GOT3 (cell line): ENCODE measurements at regions not wholly inside any gene's neighbourhood (a gene's known extent, or its start where the extent isn't known, plus 50 kb on each side); places are given as distances from the start of the nearest gene placed in this dataset.
"Not testable (repeated sequence)": the region's sequence is repeated elsewhere in the genome, so short reads cannot be mapped to it uniquely, and the experiment has no call there.

Source experiments
- DNase-seq: peaks from one replicate; lab custom pipeline; 2025; ENCODE audit warnings: mixed read lengths; lab: John Stamatoyannopoulos, UW

- DNase-seq: no peak
Observed at GRCh38 chr20:40856653-40857052, 167.6 kb upstream of the MAFB start.

- no peak for DNase-seq
Observed at GRCh38 chr20:40860487-40860902, 168.1 kb upstream of the TOP1 start.

GRCh38 chr20:40861427-40862008 lies 167.1 kb upstream of the TOP1 start:
- no peak for DNase-seq

- no peak for DNase-seq
Observed at GRCh38 chr20:40863355-40863919, 165.2 kb upstream of the TOP1 start.

- DNase-seq: no peak
Observed at GRCh38 chr20:40864470-40864869, 164.2 kb upstream of the TOP1 start.

GRCh38 chr20:40865095-40865494 lies 163.5 kb upstream of the TOP1 start:
- DNase-seq: no peak

GRCh38 chr20:40866056-40866455 lies 162.6 kb upstream of the TOP1 start:
- no peak for DNase-seq

GRCh38 chr20:40868551-40869217 lies 159.9 kb upstream of the TOP1 start:
- peak; percentile 27 for DNase-seq

GRCh38 chr20:40869218-40870147 lies 159.1 kb upstream of the TOP1 start:
- no peak for DNase-seq

GRCh38 chr20:40875116-40876085 lies 153.2 kb upstream of the TOP1 start:
- DNase-seq: no peak

- not testable (repeated sequence) for DNase-seq
Observed at GRCh38 chr20:40878099-40878498, 150.5 kb upstream of the TOP1 start.

- no peak for DNase-seq
Observed at GRCh38 chr20:40880063-40880728, 148.4 kb upstream of the TOP1 start.

- no peak for DNase-seq
Observed at GRCh38 chr20:40880729-40881109, 147.9 kb upstream of the TOP1 start.

GRCh38 chr20:40882152-40882551 lies 146.5 kb upstream of the TOP1 start:
- DNase-seq: no peak

- no peak for DNase-seq
Observed at GRCh38 chr20:40883097-40883496, 145.5 kb upstream of the TOP1 start.

- no peak for DNase-seq
Observed at GRCh38 chr20:40887105-40887504, 141.5 kb upstream of the TOP1 start.

GRCh38 chr20:40889266-40889665 lies 139.4 kb upstream of the TOP1 start:
- DNase-seq: not testable (repeated sequence)

- DNase-seq: no peak
Observed at GRCh38 chr20:40890181-40890580, 138.4 kb upstream of the TOP1 start.

GRCh38 chr20:40890635-40891034 lies 138.0 kb upstream of the TOP1 start:
- no peak for DNase-seq

GRCh38 chr20:40891351-40891750 lies 137.3 kb upstream of the TOP1 start:
- DNase-seq: no peak

- DNase-seq: no peak
Observed at GRCh38 chr20:40892642-40893041, 136.0 kb upstream of the TOP1 start.
